Suprapubic skin (tissue), 4 donors: ENCODE measurements at regions not wholly inside any gene's neighbourhood (a gene's known extent, or its start where the extent isn't known, plus 50 kb on each side); places are given as distances from the start of the nearest gene placed in this dataset.

Experiments
- DNase-seq, 2 donors: peaks; one replicate each; pipeline ENCODE4 v3.0.0-alpha.2; 2019; ENCODE audit warnings: low spot score in 2 of 2
- H3K27ac ChIP-seq: fragments of 200-600 bp; sonication (generic); one replicate; pipeline ENCODE4 v1.5.1; 2019
- H3K27me3 ChIP-seq: fragments of 200-600 bp; sonication (generic); one replicate; pipeline ENCODE4 v1.5.1; 2019
- H3K36me3 ChIP-seq: fragments of 200-600 bp; sonication (generic); one replicate; pipeline ENCODE4 v1.5.1; 2019
- H3K4me1 ChIP-seq: fragments of 200-600 bp; sonication (generic); one replicate; pipeline ENCODE4 v1.5.1; 2019
- H3K4me3 ChIP-seq: fragments of 200-600 bp; sonication (generic); one replicate; pipeline ENCODE4 v1.5.1; 2019; ENCODE audit warnings: mild to moderate bottlenecking
- H3K9me3 ChIP-seq: fragments of 200-600 bp; sonication (generic); one replicate; pipeline ENCODE4 v1.5.1; 2019
- CTCF ChIP-seq, 2 donors: fragments of 200-600 bp in 1 of 2; fragments of 450-650 bp in 1 of 2; sonication (generic) in 1 of 2; IDR thresholded peaks; one replicate each; pipeline ENCODE4 v1.5.1; 2016 to 2019; ENCODE audit warnings: antibody characterized with exemption in 2 of 2, mild to moderate bottlenecking in 1 of 2, moderate library complexity in 1 of 2
- EP300 ChIP-seq: sonication (generic); formaldehyde crosslinking; IDR thresholded peaks from one replicate; pipeline ENCODE4 v1.6.1; 2017; ENCODE audit warnings: antibody characterized with exemption
- POLR2A ChIP-seq, 2 donors: fragments of 450-650 bp; IDR thresholded peaks; one replicate each; pipeline ENCODE4 v1.6.1; 2017; ENCODE audit warnings: antibody characterized with exemption in 2 of 2, mild to moderate bottlenecking in 2 of 2, moderate library complexity in 2 of 2
- POLR2AphosphoS5 ChIP-seq, 3 donors: sonication (generic); formaldehyde crosslinking; IDR thresholded peaks; one replicate each; pipeline ENCODE4 v1.6.1; 2017; ENCODE audit warnings: antibody characterized with exemption in 3 of 3
- WGBS: methylation state at CpG from one replicate; pipeline ENCODE4 v1.1.5; 2018; 5-methylcytosine and 5-hydroxymethylcytosine counted together

GRCh38 chr22:49242480-49242879 is 585.2 kb downstream of the BRD1 start:
- Histone ChIP-seq H3K27me3 (peaks cover 19% of the 10 kb centered on the region), H3K27ac (no peak overlapping the region), H3K9me3 (no peaks in the 10 kb centered on the region), H3K36me3 (no peaks in the 10 kb centered on the region), H3K4me1 (no peaks in the 10 kb centered on the region), H3K4me3 (no peak overlapping the region)
- no peak for DNase-seq
- WGBS: 82% methylated on average over 3 of the region's 3 CpGs
- TF ChIP-seq CTCF (IDR thresholded peaks at IDR 0.05) (no peak), POLR2AphosphoS5 (IDR thresholded peaks at IDR 0.05) (no peak), EP300 (no peak), POLR2A (IDR thresholded peaks at IDR 0.05) (no peak)

- DNase-seq: peak; percentile 45 to 59
- TF ChIP-seq EP300 (no peak), POLR2AphosphoS5 (IDR thresholded peaks at IDR 0.05) (no peak), POLR2A (IDR thresholded peaks at IDR 0.05) (no peak), CTCF (IDR thresholded peaks at IDR 0.05) (no peak)
- WGBS: 86% methylated on average over 31 of the region's 31 CpGs
Measured at GRCh38 chr22:49241174-49241851, 586.4 kb downstream of the BRD1 start.

GRCh38 chr22:49240472-49240871 is 587.2 kb downstream of the BRD1 start:
- no peak overlapping the region for H3K27ac ChIP-seq
- WGBS: 76% methylated on average over 8 of the region's 12 CpGs
- peak; percentile 49 to 72 for DNase-seq
- H3K36me3 ChIP-seq: no peaks in the 10 kb centered on the region
- H3K27me3 ChIP-seq: peaks cover 27% of the 10 kb centered on the region
- no peaks in the 10 kb centered on the region for H3K4me1 ChIP-seq
- no peak overlapping the region for H3K4me3 ChIP-seq
- no peaks in the 10 kb centered on the region for H3K9me3 ChIP-seq
- no peak for TF ChIP-seq POLR2A (IDR thresholded peaks at IDR 0.05)

More at GRCh38 chr22:49241174-49241851, 586.4 kb downstream of the BRD1 start:
- H3K27me3 ChIP-seq: peaks cover 27% of the 10 kb centered on the region
- H3K36me3 ChIP-seq: no peaks in the 10 kb centered on the region
- no peaks in the 10 kb centered on the region for H3K9me3 ChIP-seq
- H3K27ac ChIP-seq: no peak overlapping the region
- no peaks in the 10 kb centered on the region for H3K4me1 ChIP-seq
- H3K4me3 ChIP-seq: no peak overlapping the region

GRCh38 chr22:49240016-49240380 is 587.7 kb downstream of the BRD1 start:
- Histone ChIP-seq H3K4me1 (no peaks in the 10 kb centered on the region), H3K27ac (no peak overlapping the region), H3K27me3 (peaks cover 27% of the 10 kb centered on the region), H3K4me3 (no peak overlapping the region), H3K9me3 (no peaks in the 10 kb centered on the region), H3K36me3 (no peaks in the 10 kb centered on the region)
- TF ChIP-seq EP300 (no peak), CTCF (IDR thresholded peaks at IDR 0.05) (no peak), POLR2AphosphoS5 (IDR thresholded peaks at IDR 0.05) (no peak), POLR2A (IDR thresholded peaks at IDR 0.05) (no peak)
- WGBS: 86% methylated on average over 2 of the region's 9 CpGs
- no peak for DNase-seq

- WGBS: 92% methylated on average over 5 of the region's 18 CpGs
- Histone ChIP-seq H3K27ac (no peak overlapping the region), H3K4me3 (no peak overlapping the region), H3K27me3 (peaks cover 29% of the 10 kb centered on the region), H3K36me3 (no peaks in the 10 kb centered on the region), H3K9me3 (no peaks in the 10 kb centered on the region), H3K4me1 (no peaks in the 10 kb centered on the region)
- TF ChIP-seq POLR2AphosphoS5 (IDR thresholded peaks at IDR 0.05): no peak
- TF ChIP-seq EP300: no peak
- TF ChIP-seq POLR2A (IDR thresholded peaks at IDR 0.05): no peak
- DNase-seq: peak; percentile 49 to 70
Measured at GRCh38 chr22:49239264-49240015, 588.2 kb downstream of the BRD1 start.
